CD4-positive, CD25-positive, alpha-beta regulatory T cell (primary cell): ENCODE measurements at regions not wholly inside any gene's neighbourhood (a gene's known extent, or its start where the extent isn't known, plus 50 kb on each side); places are given as distances from the start of the nearest gene placed in this dataset.

Experiments
- ATAC-seq, 2 donors: fragments of 150-1000 bp; cut with Tn5 transposase; one replicate each; pipeline ENCODE4 v1.10.0; 2021; ENCODE audit warnings: low read depth in 2 of 2, moderate number of reproducible peaks in 2 of 2, moderate library complexity in 1 of 2
- DNase-seq, 3 donors: peaks; one replicate each; pipeline versions ENCODE4 v3.0.0 to v3.0.0-alpha.2; 2012 to 2022; ENCODE audit warnings: mixed read lengths in 1 of 3
- H3K27ac ChIP-seq: one replicate; pipeline ENCODE4 v1.7.0; 2013; ENCODE audit warnings: mild to moderate bottlenecking, low read length; ENCODE audit not compliant: insufficient read depth, poor library complexity, severe bottlenecking
- H3K27me3 ChIP-seq: one replicate; pipeline ENCODE4 v1.7.0; 2013; ENCODE audit warnings: low read length; ENCODE audit not compliant: control insufficient read depth, insufficient read depth
- H3K36me3 ChIP-seq: one replicate; pipeline ENCODE4 v1.7.0; 2013; ENCODE audit warnings: mild to moderate bottlenecking, low read length, moderate library complexity; ENCODE audit not compliant: control insufficient read depth, insufficient read depth
- H3K4me1 ChIP-seq: 2 replicates; pipeline ENCODE4 v1.7.0; 2013; ENCODE audit warnings: mild to moderate bottlenecking, low read length; ENCODE audit not compliant: insufficient read depth, control insufficient read depth, poor library complexity, severe bottlenecking
- H3K4me3 ChIP-seq: one replicate; pipeline ENCODE4 v1.7.0; 2013; ENCODE audit warnings: low read depth, mild to moderate bottlenecking, low read length, moderate library complexity
- H3K9me3 ChIP-seq, 2 experiments: 1 replicate in 1 of 2; 2 replicates in 1 of 2; pipeline ENCODE4 v1.7.0; 2013; ENCODE audit warnings: low read length in 2 of 2, mild to moderate bottlenecking in 1 of 2, moderate library complexity in 1 of 2; ENCODE audit not compliant: control insufficient read depth in 2 of 2
- H3K27ac Mint-ChIP-seq, 3 donors: one replicate each; pipeline ENCODE4 v1.8.0; 2020 to 2022; ENCODE audit warnings: mild to moderate bottlenecking in 3 of 3, mixed read lengths in 3 of 3, moderate library complexity in 2 of 3
- H3K27me3 Mint-ChIP-seq: one replicate; pipeline ENCODE4 v1.8.0; 2022; ENCODE audit warnings: mild to moderate bottlenecking, mixed read lengths
- H3K36me3 Mint-ChIP-seq: one replicate; pipeline ENCODE4 v1.8.0; 2020; ENCODE audit warnings: mixed read lengths
- H3K4me1 Mint-ChIP-seq, 4 donors: one replicate each; pipeline ENCODE4 v1.8.0; 2020 to 2022; ENCODE audit warnings: mixed read lengths in 4 of 4, mild to moderate bottlenecking in 1 of 4
- H3K4me3 Mint-ChIP-seq, 4 donors: one replicate each; pipeline ENCODE4 v1.8.0; 2020 to 2022; ENCODE audit warnings: mild to moderate bottlenecking in 4 of 4, mixed read lengths in 4 of 4, moderate library complexity in 3 of 4
- H3K9me3 Mint-ChIP-seq, 7 donors: one replicate each; pipeline ENCODE4 v1.8.0; 2020 to 2022; ENCODE audit warnings: mixed read lengths in 7 of 7, mild to moderate bottlenecking in 3 of 7, moderate library complexity in 2 of 7

DNA sequence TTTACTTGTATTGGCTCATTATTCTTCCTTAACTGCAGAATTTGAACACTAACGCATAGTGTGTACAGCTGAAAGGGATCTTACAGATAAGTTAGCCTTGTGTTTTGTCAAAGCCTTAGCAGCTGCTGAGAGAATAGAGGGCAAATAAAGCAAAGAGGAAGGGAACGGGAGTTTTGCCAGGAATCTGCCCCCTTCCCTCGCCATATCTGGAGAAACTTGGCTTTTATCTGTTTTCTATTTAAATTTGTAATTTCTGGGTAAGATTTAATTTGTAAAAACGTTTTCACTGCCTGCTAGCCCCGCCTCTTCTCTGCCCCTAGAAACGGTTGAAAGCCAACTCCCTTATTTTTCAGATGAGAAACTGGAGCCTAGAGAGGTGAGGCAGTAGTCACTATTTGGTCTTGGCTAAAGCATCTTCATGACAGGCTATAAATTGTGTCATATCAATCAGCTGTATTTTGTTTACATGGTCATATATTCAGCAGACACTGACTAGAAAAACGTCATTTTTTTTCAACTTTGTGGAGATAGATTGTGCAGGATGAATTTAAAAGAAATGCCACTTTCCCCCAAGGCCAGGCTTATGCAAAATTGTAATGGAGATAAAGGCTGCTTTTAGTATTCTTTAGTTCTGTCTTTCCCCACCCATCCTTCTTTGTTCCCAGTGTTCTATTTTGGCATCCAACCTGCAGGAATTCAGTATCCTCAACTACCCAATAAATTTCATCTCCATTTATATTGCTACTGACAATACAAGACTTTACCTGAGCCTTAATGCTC is 319.4 kb downstream of the SH2D1A start:
- H3K27ac Mint-ChIP-seq = no peak overlapping the region
- no peaks in the 10 kb centered on the region for H3K36me3 ChIP-seq
- H3K9me3 ChIP-seq = no peaks in the 10 kb centered on the region
- DNase-seq = no peak
- H3K4me1 ChIP-seq = no peaks in the 10 kb centered on the region
- ATAC-seq = no peak
- H3K4me1 Mint-ChIP-seq = no peaks in the 10 kb centered on the region
- no peaks in the 10 kb centered on the region for H3K27me3 Mint-ChIP-seq
- no peak overlapping the region for H3K27ac ChIP-seq
- H3K4me3 Mint-ChIP-seq = no peak overlapping the region
- no peaks in the 10 kb centered on the region for H3K9me3 Mint-ChIP-seq
- H3K27me3 ChIP-seq = no peaks in the 10 kb centered on the region
- H3K36me3 Mint-ChIP-seq = no peaks in the 10 kb centered on the region
- no peak overlapping the region for H3K4me3 ChIP-seq

DNA sequence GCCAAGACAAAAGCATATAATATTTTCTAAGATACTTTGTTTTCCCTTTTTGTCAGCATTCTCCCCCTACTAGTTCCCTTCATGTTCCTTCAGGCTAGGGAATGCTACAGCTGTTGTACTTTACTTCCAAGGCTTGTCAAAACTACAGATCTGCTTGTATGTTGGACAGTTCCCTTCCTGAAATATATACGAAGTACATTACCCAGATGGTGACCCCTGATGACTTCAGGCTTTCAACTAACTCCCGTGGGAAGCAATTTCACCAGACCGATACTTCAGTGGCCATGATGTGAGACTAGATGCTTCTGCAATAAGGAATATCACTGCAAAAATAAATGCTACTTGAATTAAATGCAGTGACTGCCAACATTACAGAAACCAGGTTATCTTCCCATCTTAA is 332.8 kb downstream of the SH2D1A start:
- no peaks in the 10 kb centered on the region for H3K36me3 Mint-ChIP-seq
- H3K4me3 Mint-ChIP-seq = no peak overlapping the region
- H3K4me1 Mint-ChIP-seq = no peaks in the 10 kb centered on the region
- H3K9me3 Mint-ChIP-seq = no peaks in the 10 kb centered on the region
- H3K27ac ChIP-seq = no peak overlapping the region
- H3K9me3 ChIP-seq = no peaks in the 10 kb centered on the region
- H3K36me3 ChIP-seq = no peaks in the 10 kb centered on the region
- H3K4me3 ChIP-seq = no peak overlapping the region
- no peaks in the 10 kb centered on the region for H3K4me1 ChIP-seq
- ATAC-seq (no peak), DNase-seq (no peak)
- H3K27me3 Mint-ChIP-seq = no peaks in the 10 kb centered on the region
- no peaks in the 10 kb centered on the region for H3K27me3 ChIP-seq
- no peak overlapping the region for H3K27ac Mint-ChIP-seq

DNA sequence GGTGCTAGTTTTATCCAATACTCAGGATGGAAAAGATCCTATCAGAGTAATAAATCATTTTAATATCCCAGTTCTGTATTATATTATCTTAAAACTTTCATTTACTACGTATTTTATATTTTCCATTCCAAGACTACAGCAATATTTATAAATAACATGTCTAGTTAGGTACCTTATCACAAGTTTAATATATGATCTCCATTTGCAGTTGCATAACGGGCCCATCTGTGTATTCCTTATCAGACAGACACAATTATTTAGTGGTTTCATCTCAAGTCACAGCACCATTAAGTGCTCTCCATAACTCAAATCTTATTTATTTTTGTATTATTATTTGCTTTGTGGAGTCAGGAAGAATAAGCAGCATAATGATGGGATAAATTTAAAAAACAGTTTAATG is 333.9 kb downstream of the SH2D1A start:
- H3K27ac Mint-ChIP-seq = no peak overlapping the region

DNA sequence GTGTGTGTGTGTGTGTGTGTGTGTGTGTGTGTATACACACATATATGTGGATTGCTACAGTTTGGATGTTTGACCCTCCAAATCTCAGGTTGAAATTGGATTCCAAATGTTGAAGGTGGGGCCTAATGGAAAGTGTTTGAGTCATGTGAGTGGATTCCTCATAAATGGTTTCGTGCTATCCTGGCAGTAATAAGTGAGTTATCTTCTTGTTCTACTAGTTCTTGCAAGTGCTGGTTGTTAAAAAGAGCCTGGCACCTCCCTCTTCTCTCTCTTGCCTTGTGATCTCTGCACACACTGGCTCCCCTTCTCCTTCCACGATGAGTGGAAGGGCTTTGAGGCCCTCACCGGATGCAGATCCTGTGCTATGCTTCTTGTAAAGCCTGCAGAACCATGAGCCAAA is 344.1 kb downstream of the SH2D1A start:
- peaks cover 0 to 5% (median 0%) of the 10 kb centered on the region in 4 donors for H3K4me1 Mint-ChIP-seq
- Histone ChIP-seq H3K27me3 (no peaks in the 10 kb centered on the region), H3K4me1 (no peaks in the 10 kb centered on the region), H3K27ac (no peak overlapping the region), H3K9me3 (no peaks in the 10 kb centered on the region), H3K4me3 (no peak overlapping the region), H3K36me3 (no peaks in the 10 kb centered on the region)
- H3K4me3 Mint-ChIP-seq = peak overlapping the region in 1 of 4 donors; percentile 63
- peaks cover 0 to 4% (median 0%) of the 10 kb centered on the region in 7 donors for H3K9me3 Mint-ChIP-seq
- DNase-seq = no peak
- H3K27me3 Mint-ChIP-seq = no peaks in the 10 kb centered on the region
- H3K36me3 Mint-ChIP-seq = no peaks in the 10 kb centered on the region
- H3K27ac Mint-ChIP-seq = no peak overlapping the region
- no peak for ATAC-seq

More for the DNA sequence above, 333.9 kb downstream of the SH2D1A start:
- no peaks in the 10 kb centered on the region for H3K4me1 Mint-ChIP-seq
- peaks cover 0 to 5% (median 0%) of the 10 kb centered on the region in 7 donors for H3K9me3 Mint-ChIP-seq
- no peaks in the 10 kb centered on the region for H3K36me3 ChIP-seq
- no peak overlapping the region for H3K27ac ChIP-seq
- H3K9me3 ChIP-seq = no peaks in the 10 kb centered on the region
- no peaks in the 10 kb centered on the region for H3K4me1 ChIP-seq
- H3K4me3 ChIP-seq = no peak overlapping the region
- H3K36me3 Mint-ChIP-seq = no peaks in the 10 kb centered on the region
- H3K27me3 ChIP-seq = no peaks in the 10 kb centered on the region
- no peaks in the 10 kb centered on the region for H3K27me3 Mint-ChIP-seq
- H3K4me3 Mint-ChIP-seq = no peak overlapping the region
- DNase-seq (no peak), ATAC-seq (no peak)

DNA sequence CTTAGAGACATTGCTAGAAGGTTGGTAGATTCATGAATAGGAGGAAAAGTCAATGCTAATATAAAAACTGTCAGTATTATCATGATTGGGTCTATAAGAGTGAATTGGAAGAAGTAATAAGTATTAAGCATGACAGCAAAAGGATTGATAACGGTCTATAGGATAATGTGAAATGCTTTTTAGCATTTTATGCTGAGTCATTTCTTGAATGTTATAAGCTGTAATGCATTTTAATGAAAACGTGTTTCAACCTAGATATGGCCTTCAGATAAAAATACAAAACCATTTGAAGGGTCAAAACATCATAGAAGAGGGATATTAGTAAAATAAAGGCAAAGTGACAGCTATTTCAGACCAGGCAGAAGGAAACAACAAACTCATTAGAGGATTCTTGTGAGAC is 353.5 kb downstream of the SH2D1A start:
- H3K36me3 Mint-ChIP-seq = no peaks in the 10 kb centered on the region
- no peaks in the 10 kb centered on the region for H3K9me3 Mint-ChIP-seq
- no peak for ATAC-seq
- Histone ChIP-seq H3K27me3 (no peaks in the 10 kb centered on the region), H3K4me1 (no peaks in the 10 kb centered on the region), H3K27ac (no peak overlapping the region), H3K9me3 (no peaks in the 10 kb centered on the region), H3K36me3 (no peaks in the 10 kb centered on the region), H3K4me3 (no peak overlapping the region)
- no peaks in the 10 kb centered on the region for H3K4me1 Mint-ChIP-seq
- no peak overlapping the region for H3K4me3 Mint-ChIP-seq
- H3K27me3 Mint-ChIP-seq = no peaks in the 10 kb centered on the region
- no peak overlapping the region for H3K27ac Mint-ChIP-seq
- DNase-seq = no peak

DNA sequence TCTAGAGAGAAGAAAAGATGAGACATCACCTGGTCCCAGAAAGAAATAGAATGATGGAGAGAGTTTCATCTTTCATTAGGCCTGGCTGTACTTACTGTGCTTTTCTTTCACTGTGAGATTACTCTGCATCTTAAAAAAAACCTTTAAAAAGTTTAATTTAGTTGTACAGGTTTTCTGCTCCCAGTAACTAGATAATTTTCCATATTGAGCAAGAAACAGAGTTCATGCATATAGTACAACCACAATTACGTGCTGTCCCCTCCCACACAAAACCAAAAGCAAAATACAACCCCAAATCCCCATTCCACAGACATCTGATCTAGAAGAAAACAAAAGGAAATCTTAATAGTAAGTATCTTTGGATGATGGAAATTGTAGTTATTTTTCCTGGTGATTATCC is 371.2 kb downstream of the SH2D1A start:
- ATAC-seq (no peak), DNase-seq (no peak)
- Histone ChIP-seq H3K4me3 (no peak overlapping the region), H3K4me1 (no peaks in the 10 kb centered on the region), H3K9me3 (no peaks in the 10 kb centered on the region), H3K27ac (no peak overlapping the region), H3K36me3 (no peaks in the 10 kb centered on the region), H3K27me3 (no peaks in the 10 kb centered on the region)
- Mint-ChIP-seq H3K9me3 (no peaks in the 10 kb centered on the region), H3K27me3 (no peaks in the 10 kb centered on the region), H3K36me3 (no peaks in the 10 kb centered on the region), H3K4me1 (peaks cover 0 to 1% (median 0%) of the 10 kb centered on the region in 4 donors), H3K4me3 (no peak overlapping the region), H3K27ac (no peak overlapping the region)

DNA sequence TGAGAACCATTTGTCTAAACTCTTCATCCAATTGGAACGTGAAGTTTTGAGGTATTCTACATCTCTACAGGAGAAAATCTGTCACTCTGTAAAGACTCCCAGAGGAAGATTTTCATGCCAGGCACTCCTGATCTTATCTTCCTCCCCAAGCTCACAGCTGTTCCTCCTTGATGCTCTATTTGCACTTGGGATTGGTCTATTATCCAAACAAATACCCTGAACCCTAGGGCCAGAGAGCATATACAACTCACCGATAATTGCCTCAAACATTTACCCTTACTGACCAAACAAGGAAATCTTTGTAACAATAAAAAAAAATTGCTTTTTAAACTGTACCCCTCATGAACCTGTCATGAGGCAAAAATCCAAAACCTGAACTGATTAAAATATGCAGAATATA is 372.7 kb downstream of the SH2D1A start:
- DNase-seq (no peak), ATAC-seq (no peak)
- Mint-ChIP-seq H3K36me3 (no peaks in the 10 kb centered on the region), H3K4me3 (no peak overlapping the region), H3K9me3 (no peaks in the 10 kb centered on the region), H3K4me1 (peaks cover 0 to 1% (median 0%) of the 10 kb centered on the region in 4 donors), H3K27me3 (no peaks in the 10 kb centered on the region), H3K27ac (no peak overlapping the region)
- Histone ChIP-seq H3K27ac (no peak overlapping the region), H3K9me3 (no peaks in the 10 kb centered on the region), H3K4me1 (no peaks in the 10 kb centered on the region), H3K36me3 (no peaks in the 10 kb centered on the region), H3K4me3 (no peak overlapping the region), H3K27me3 (no peaks in the 10 kb centered on the region)

DNA sequence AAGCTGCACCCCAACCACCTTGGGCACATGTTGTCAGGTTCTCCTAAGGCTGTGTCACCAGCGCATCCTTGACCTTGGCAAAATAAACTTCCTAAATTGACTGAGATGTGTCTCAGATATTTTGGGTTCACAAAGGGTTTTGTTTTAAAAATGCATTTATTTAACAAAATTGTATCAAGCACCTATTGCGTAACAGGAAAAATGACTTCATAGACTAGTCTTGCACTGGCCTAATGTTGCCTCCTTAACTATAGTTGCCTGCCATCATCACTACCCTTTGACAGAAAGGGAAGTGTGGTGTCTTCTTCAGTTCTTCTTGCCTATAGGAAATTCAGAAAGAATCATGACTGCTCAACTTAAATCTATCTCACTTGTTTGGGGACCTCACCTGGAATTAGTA is 374.2 kb downstream of the SH2D1A start:
- H3K4me3 Mint-ChIP-seq = no peak overlapping the region
- no peaks in the 10 kb centered on the region for H3K9me3 ChIP-seq
- H3K27me3 Mint-ChIP-seq = no peaks in the 10 kb centered on the region
- no peaks in the 10 kb centered on the region for H3K36me3 ChIP-seq
- H3K27ac ChIP-seq = no peak overlapping the region
- H3K27me3 ChIP-seq = no peaks in the 10 kb centered on the region
- no peak for ATAC-seq
- peaks cover 0 to 1% (median 0%) of the 10 kb centered on the region in 4 donors for H3K4me1 Mint-ChIP-seq
- no peak overlapping the region for H3K4me3 ChIP-seq
- DNase-seq = no peak
- H3K4me1 ChIP-seq = no peaks in the 10 kb centered on the region
- H3K36me3 Mint-ChIP-seq = no peaks in the 10 kb centered on the region
- no peak overlapping the region for H3K27ac Mint-ChIP-seq
- no peaks in the 10 kb centered on the region for H3K9me3 Mint-ChIP-seq
